Spleen (tissue), 11 donors: ENCODE measurements at regions not wholly inside any gene's neighbourhood (a gene's known extent, or its start where the extent isn't known, plus 50 kb on each side); places are given as distances from the start of the nearest gene placed in this dataset.

ENCODE experiments used
- DNase-seq: peaks from one replicate; pipeline ENCODE4 v3.0.0-alpha.2; 2020
- H3K27ac ChIP-seq, 8 donors: fragments of 200-600 bp; sonication (generic) in 7 of 8; 1 replicate in 4 of 8; 2 replicates in 4 of 8; pipeline versions ENCODE4 v1.5.0 to v1.8.0; 2016 to 2021; ENCODE audit warnings: inconsistent platforms in 4 of 8, mild to moderate bottlenecking in 4 of 8, moderate library complexity in 1 of 8
- H3K27me3 ChIP-seq, 7 donors: fragments of 200-600 bp; sonication (generic) in 6 of 7; replicated peaks in 1 of 7; 1 replicate in 4 of 7; 2 replicates in 3 of 7; pipeline versions ENCODE4 v1.5.0 to v1.8.0; 2016 to 2021; ENCODE audit warnings: inconsistent platforms in 3 of 7, mild to moderate bottlenecking in 1 of 7
- H3K36me3 ChIP-seq, 6 donors: fragments of 200-600 bp; sonication (generic) in 5 of 6; 1 replicate in 4 of 6; 2 replicates in 2 of 6; pipeline versions ENCODE4 v1.5.0 to v1.8.0; 2016 to 2021; ENCODE audit warnings: inconsistent platforms in 2 of 6
- H3K4me1 ChIP-seq, 6 donors: fragments of 200-600 bp; sonication (generic) in 5 of 6; 1 replicate in 3 of 6; 2 replicates in 3 of 6; pipeline versions ENCODE4 v1.5.0 to v1.8.0; 2016 to 2021; ENCODE audit warnings: inconsistent platforms in 3 of 6
- H3K4me3 ChIP-seq, 8 donors: fragments of 200-600 bp; sonication (generic) in 7 of 8; 1 replicate in 4 of 8; 2 replicates in 4 of 8; pipeline versions ENCODE4 v1.5.0 to v1.8.0; 2016 to 2021; ENCODE audit warnings: inconsistent platforms in 4 of 8, mild to moderate bottlenecking in 4 of 8, moderate library complexity in 2 of 8
- H3K9me3 ChIP-seq, 8 donors: fragments of 200-600 bp; sonication (generic) in 7 of 8; 1 replicate in 4 of 8; 2 replicates in 4 of 8; pipeline versions ENCODE4 v1.5.0 to v1.8.0; 2016 to 2021; ENCODE audit warnings: inconsistent platforms in 4 of 8
- POLR2A ChIP-seq, 3 donors: fragments of 450-650 bp; IDR thresholded peaks; one replicate each; pipeline ENCODE4 v1.5.1; 2017; ENCODE audit warnings: antibody characterized with exemption in 3 of 3, mild to moderate bottlenecking in 1 of 3
- POLR2AphosphoS5 ChIP-seq, 3 donors: sonication (generic); formaldehyde crosslinking; IDR thresholded peaks; one replicate each; pipeline ENCODE4 v1.5.1; 2017; ENCODE audit warnings: antibody characterized with exemption in 3 of 3
- WGBS, 5 donors: extraction: QIAGEN DNeasy Blood & Tissue Kit in 3 of 5; methylation state at CpG; one replicate each; pipeline versions ENCODE4 v1.1.5 to v1.1.7; 2013 to 2018; 5-methylcytosine and 5-hydroxymethylcytosine counted together
- intact Hi-C: fragments of 100-400 bp; cut with DNase I; formaldehyde crosslinking; loops from one replicate; pipeline ENCODE4 v1.15.0; 2023; ENCODE audit warnings: low total_unique reads
- TF ChIP-seq, protein P1 (sequence below), 11 experiments: fragments of 200-600 bp in 7 of 11; fragments of 450-650 bp in 4 of 11; sonication (generic) in 4 of 11; IDR thresholded peaks in 8 of 11; conservative IDR thresholded peaks in 3 of 11; 1 replicate in 7 of 11; 2 replicates in 4 of 11; pipeline versions ENCODE4 v1.4.0 to v1.8.0; 2016 to 2021; ENCODE audit warnings: antibody characterized with exemption in 11 of 11, inconsistent platforms in 4 of 11, mild to moderate bottlenecking in 1 of 11
- donor health status: healthy with polysubstance abuse.
- donor health status: DM: no; HTN: no; CAD: no; lungs with moderate emphysema.
- donor health status: DM: no; HTN: no; CAD: no.
- donor health status: Bipolar disorder and iron deficiency.
- donor health status: healthy.
- donor health status: DM: no; HTN: no; CAD: no.
- donor health status: DM: yes; HTN: yes; CAD: no.

DNA sequence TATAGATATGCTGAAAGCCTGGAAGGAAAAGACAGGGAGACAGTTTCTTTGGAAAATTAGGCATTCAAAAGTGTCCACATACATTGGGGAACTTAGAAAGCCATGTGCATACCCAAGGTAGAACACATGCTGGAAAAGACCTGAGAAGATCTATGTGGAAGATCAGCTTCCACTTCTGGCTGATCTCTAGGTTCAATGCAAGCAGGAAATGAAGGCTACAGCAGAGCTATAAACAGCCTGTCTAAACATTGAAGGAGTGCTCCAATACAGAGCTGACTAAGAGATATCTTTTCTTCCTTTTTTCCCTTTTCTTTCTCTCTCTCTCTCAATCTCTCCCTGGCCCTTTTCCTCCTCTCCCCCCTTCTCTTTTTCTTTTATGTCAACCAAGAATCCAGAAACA is 73.6 kb upstream of the TCF12 start:
- H3K4me1 ChIP-seq: no peaks in the 10 kb centered on the region
- no peaks in the 10 kb centered on the region for H3K27me3 ChIP-seq
- no peak for DNase-seq
- no peaks in the 10 kb centered on the region for H3K9me3 ChIP-seq
- no peaks in the 10 kb centered on the region for H3K36me3 ChIP-seq
- H3K27ac ChIP-seq: no peak overlapping the region
- no peak overlapping the region for H3K4me3 ChIP-seq
- no peak for TF ChIP-seq POLR2A (IDR thresholded peaks at IDR 0.05)
- intact Hi-C loops: no loop called here

DNA sequence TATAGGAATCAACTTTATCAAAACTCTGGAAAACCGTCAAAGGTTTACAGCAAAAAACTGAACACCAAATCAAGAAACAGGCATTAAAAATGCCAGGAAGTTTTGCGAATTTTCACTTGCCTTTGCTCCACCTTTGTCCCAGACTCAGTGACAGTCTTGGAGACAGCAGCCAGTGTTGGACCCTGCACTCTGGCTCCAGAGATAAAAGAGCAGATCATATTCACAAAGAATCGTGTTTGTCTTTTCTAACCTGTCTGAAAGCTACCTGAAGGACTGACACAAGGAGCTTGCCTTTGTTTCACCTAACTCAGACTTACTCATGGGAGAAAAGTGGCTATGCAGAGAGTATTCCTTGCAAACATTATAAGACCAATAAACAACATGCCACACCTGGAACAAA is 74.0 kb upstream of the TCF12 start:
- TF ChIP-seq, protein P1, sequence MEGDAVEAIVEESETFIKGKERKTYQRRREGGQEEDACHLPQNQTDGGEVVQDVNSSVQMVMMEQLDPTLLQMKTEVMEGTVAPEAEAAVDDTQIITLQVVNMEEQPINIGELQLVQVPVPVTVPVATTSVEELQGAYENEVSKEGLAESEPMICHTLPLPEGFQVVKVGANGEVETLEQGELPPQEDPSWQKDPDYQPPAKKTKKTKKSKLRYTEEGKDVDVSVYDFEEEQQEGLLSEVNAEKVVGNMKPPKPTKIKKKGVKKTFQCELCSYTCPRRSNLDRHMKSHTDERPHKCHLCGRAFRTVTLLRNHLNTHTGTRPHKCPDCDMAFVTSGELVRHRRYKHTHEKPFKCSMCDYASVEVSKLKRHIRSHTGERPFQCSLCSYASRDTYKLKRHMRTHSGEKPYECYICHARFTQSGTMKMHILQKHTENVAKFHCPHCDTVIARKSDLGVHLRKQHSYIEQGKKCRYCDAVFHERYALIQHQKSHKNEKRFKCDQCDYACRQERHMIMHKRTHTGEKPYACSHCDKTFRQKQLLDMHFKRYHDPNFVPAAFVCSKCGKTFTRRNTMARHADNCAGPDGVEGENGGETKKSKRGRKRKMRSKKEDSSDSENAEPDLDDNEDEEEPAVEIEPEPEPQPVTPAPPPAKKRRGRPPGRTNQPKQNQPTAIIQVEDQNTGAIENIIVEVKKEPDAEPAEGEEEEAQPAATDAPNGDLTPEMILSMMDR (IDR thresholded peaks at IDR 0.05 in 8 of 11, conservative IDR thresholded peaks at IDR 0.05 in 3 of 11): no peak
- TF ChIP-seq POLR2A (IDR thresholded peaks at IDR 0.05): no peak
- TF ChIP-seq POLR2AphosphoS5 (IDR thresholded peaks at IDR 0.05): no peak

DNA sequence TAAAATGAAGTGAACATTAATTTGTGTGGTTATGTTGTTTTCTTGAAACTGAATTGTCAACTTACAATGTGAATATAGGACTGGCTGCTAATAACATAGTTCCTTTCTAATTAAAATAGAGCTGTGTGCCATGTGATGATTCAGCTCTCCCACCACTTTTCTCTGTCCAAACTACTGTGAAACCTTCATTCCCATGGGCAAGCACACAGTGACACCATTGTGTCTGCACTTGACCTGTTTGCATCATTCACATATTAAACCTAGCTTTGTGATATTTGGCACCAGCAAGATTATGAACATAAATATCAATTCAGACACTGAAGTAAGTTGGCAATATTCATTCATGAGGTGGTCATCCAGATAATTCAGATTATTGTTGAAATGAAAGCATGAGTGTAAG is 78.8 kb upstream of the TCF12 start:
- intact Hi-C loops: no loop called here
- no peaks in the 10 kb centered on the region for H3K9me3 ChIP-seq
- H3K4me1 ChIP-seq: peaks cover 0 to 25% (median 0%) of the 10 kb centered on the region in 6 donors
- no peak overlapping the region for H3K27ac ChIP-seq
- no peaks in the 10 kb centered on the region for H3K36me3 ChIP-seq
- DNase-seq: no peak
- TF ChIP-seq POLR2AphosphoS5 (IDR thresholded peaks at IDR 0.05): no peak
- no peak for TF ChIP-seq POLR2A (IDR thresholded peaks at IDR 0.05)
- TF ChIP-seq, protein P1 (IDR thresholded peaks at IDR 0.05 in 8 of 11, conservative IDR thresholded peaks at IDR 0.05 in 3 of 11): no peak
- H3K27me3 ChIP-seq: no peaks in the 10 kb centered on the region
- no peak overlapping the region for H3K4me3 ChIP-seq

More for the DNA sequence above, 74.0 kb upstream of the TCF12 start:
- no peaks in the 10 kb centered on the region for H3K36me3 ChIP-seq
- DNase-seq: no peak
- no peaks in the 10 kb centered on the region for H3K9me3 ChIP-seq
- intact Hi-C loops: no loop called here
- H3K27me3 ChIP-seq: no peaks in the 10 kb centered on the region
- no peak overlapping the region for H3K27ac ChIP-seq
- H3K4me1 ChIP-seq: no peaks in the 10 kb centered on the region
- 91 to 98% (median 93%) methylated on average over 3 of the region's 3 CpGs for WGBS, 5 donors
- no peak overlapping the region for H3K4me3 ChIP-seq

DNA sequence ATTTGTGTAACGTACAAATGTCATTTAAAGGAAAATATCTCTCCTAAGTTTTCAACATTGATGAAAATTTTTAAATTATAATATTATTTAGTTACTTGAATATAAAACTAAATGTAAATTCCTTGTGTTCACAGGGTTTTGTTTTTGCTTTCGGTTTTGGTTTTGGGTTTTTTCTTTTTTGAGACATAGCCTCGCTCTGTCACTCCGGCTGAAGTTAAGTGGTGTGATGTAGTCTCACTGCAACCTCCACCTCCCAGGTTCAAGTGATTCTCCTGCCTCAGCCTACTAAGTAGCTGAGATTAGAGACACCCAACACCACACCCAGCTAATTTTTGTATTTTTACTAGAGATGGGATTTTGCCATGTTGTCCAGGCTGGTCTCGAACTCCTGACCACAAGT is 79.3 kb upstream of the TCF12 start:
- intact Hi-C loops: no loop called here
- H3K9me3 ChIP-seq: no peaks in the 10 kb centered on the region
- peaks cover 0 to 25% (median 0%) of the 10 kb centered on the region in 6 donors for H3K4me1 ChIP-seq
- WGBS, 5 donors: 61 to 67% (median 66%) methylated on average over 5 of the region's 5 CpGs
- H3K27ac ChIP-seq: no peak overlapping the region
- H3K36me3 ChIP-seq: no peaks in the 10 kb centered on the region
- H3K4me3 ChIP-seq: no peak overlapping the region
- DNase-seq: no peak
- TF ChIP-seq, protein P1 (IDR thresholded peaks at IDR 0.05 in 8 of 11, conservative IDR thresholded peaks at IDR 0.05 in 3 of 11): no peak
- TF ChIP-seq POLR2A (IDR thresholded peaks at IDR 0.05) (no peak), POLR2AphosphoS5 (IDR thresholded peaks at IDR 0.05) (no peak)
- H3K27me3 ChIP-seq: no peaks in the 10 kb centered on the region

DNA sequence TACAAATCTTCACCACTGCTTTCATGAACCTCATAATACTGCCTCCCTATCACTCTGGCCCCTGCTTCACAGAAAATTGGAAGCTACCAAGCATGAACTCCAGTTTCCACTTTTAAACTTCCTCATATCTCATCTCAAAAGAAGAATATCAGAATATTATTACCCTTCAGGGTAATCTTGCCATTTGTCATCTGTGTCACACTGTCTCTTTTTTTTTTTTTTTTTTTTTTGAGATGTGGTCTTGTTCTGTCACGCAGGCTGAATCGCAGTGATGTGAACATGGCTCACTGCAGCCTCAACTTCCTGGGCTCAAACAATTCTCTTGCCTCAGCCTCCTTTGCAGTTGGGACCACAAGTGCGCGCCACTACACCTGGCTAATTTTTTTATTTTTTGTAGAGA is 80.4 kb upstream of the TCF12 start:
- H3K36me3 ChIP-seq: no peaks in the 10 kb centered on the region
- H3K4me1 ChIP-seq: peaks cover 0 to 25% (median 0%) of the 10 kb centered on the region in 6 donors
- 62 to 91% (median 83%) methylated on average over 4 of the region's 4 CpGs for WGBS, 5 donors
- H3K27ac ChIP-seq: no peak overlapping the region
- H3K9me3 ChIP-seq: no peaks in the 10 kb centered on the region
- TF ChIP-seq POLR2A (IDR thresholded peaks at IDR 0.05): no peak
- TF ChIP-seq, protein P1 (IDR thresholded peaks at IDR 0.05 in 8 of 11, conservative IDR thresholded peaks at IDR 0.05 in 3 of 11): no peak
- TF ChIP-seq POLR2AphosphoS5 (IDR thresholded peaks at IDR 0.05): no peak
- no peak for DNase-seq
- no peaks in the 10 kb centered on the region for H3K27me3 ChIP-seq
- intact Hi-C loops: no loop called here
- no peak overlapping the region for H3K4me3 ChIP-seq
